ENCODE measurements at regions not wholly inside any gene's neighbourhood (a gene's known extent, or its start where the extent isn't known, plus 50 kb on each side); places are given as distances from the start of the nearest gene placed in this dataset.

DNA sequence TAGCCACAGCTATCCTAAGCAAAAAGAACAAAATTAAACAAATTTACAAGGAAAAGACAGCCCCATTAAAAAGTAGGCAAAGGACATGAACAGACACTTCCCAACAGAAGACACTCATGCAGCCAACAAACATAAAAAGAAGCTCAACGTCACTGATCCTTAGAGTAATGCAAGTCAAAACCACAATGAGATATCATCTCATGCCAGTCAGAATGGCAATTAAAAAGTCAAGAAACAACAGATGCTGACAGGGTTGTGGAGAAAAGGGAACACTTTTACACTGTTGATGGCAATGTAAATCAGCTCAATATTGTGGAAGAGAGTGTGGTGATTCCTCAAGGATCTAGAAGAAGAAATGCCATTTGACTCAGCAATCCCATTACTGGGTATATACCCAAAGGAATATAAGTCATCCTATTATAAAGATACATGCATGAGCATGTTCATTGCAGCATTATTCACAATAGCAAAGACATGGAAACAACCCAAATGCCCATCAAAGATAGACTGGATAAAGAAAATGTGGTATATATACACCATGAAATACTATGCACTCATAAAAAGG is 163.0 kb upstream of the TET2 start:
- TF ChIP-seq, protein P1, sequence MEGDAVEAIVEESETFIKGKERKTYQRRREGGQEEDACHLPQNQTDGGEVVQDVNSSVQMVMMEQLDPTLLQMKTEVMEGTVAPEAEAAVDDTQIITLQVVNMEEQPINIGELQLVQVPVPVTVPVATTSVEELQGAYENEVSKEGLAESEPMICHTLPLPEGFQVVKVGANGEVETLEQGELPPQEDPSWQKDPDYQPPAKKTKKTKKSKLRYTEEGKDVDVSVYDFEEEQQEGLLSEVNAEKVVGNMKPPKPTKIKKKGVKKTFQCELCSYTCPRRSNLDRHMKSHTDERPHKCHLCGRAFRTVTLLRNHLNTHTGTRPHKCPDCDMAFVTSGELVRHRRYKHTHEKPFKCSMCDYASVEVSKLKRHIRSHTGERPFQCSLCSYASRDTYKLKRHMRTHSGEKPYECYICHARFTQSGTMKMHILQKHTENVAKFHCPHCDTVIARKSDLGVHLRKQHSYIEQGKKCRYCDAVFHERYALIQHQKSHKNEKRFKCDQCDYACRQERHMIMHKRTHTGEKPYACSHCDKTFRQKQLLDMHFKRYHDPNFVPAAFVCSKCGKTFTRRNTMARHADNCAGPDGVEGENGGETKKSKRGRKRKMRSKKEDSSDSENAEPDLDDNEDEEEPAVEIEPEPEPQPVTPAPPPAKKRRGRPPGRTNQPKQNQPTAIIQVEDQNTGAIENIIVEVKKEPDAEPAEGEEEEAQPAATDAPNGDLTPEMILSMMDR (IDR thresholded peaks at IDR 0.05), result no peak
- no peak for TF ChIP-seq POLR2A (IDR thresholded peaks at IDR 0.05)

Data from adrenal gland (tissue), 5 donors.